GM12892 (cell line): ENCODE measurements at regions not wholly inside any gene's neighbourhood (a gene's known extent, or its start where the extent isn't known, plus 50 kb on each side); places are given as distances from the start of the nearest gene placed in this dataset.
"Not testable (repeated sequence)": the region's sequence is repeated elsewhere in the genome, so short reads cannot be mapped to it uniquely, and the experiment has no call there.

Experiments used
- DNase-seq: peaks from one replicate; pipeline ENCODE4 v3.0.0; 2011; ENCODE audit not compliant: insufficient read length
- FAIRE-seq: peaks from 2 replicates; lab custom pipeline; 2011; peaks lifted over from hg19 to GRCh38; lab: Jason Lieb, UNC
- POLR2A ChIP-seq: IDR thresholded peaks from 2 replicates; pipeline ENCODE4 v1.6.1; 2011; ENCODE audit warnings: low read depth, low read length, control low read depth
- POLR2AphosphoS5 ChIP-seq: IDR thresholded peaks from 2 replicates; pipeline ENCODE4 v1.6.1; 2011; ENCODE audit warnings: low read depth, low read length, control low read depth
- TAF1 ChIP-seq: IDR thresholded peaks from 2 replicates; pipeline ENCODE4 v1.6.1; 2011; ENCODE audit warnings: low read depth, mild to moderate bottlenecking, control low read depth, low read length, borderline replicate concordance

GRCh38 chr5:63233911-63234310 is 655.3 kb downstream of the LRRC70 start:
- FAIRE-seq (no peak), DNase-seq (no peak)
- no peak for TF ChIP-seq TAF1
- TF ChIP-seq POLR2A, result no peak
- no peak for TF ChIP-seq POLR2AphosphoS5

- no peak for DNase-seq
- TF ChIP-seq POLR2A (no peak), POLR2AphosphoS5 (no peak), TAF1 (no peak)
- FAIRE-seq, result no peak
Measured at GRCh38 chr5:63233361-63233760, 654.7 kb downstream of the LRRC70 start.

GRCh38 chr5:63230754-63231153 is 652.1 kb downstream of the LRRC70 start:
- TF ChIP-seq POLR2AphosphoS5 (no peak), POLR2A (no peak), TAF1 (no peak)
- DNase-seq, result no peak
- FAIRE-seq, result no peak

GRCh38 chr5:63228154-63228553 is 649.5 kb downstream of the LRRC70 start:
- no peak for DNase-seq
- FAIRE-seq, result no peak
- TF ChIP-seq TAF1 (no peak), POLR2AphosphoS5 (no peak), POLR2A (no peak)

- no peak for FAIRE-seq
- TF ChIP-seq TAF1 (no peak), POLR2AphosphoS5 (no peak), POLR2A (no peak)
- DNase-seq, result no peak
Measured at GRCh38 chr5:63220244-63220643, 641.6 kb downstream of the LRRC70 start.

GRCh38 chr5:63217422-63217821 is 638.8 kb downstream of the LRRC70 start:
- TF ChIP-seq TAF1 (no peak), POLR2A (no peak), POLR2AphosphoS5 (no peak)
- no peak for FAIRE-seq
- no peak for DNase-seq

GRCh38 chr5:63213256-63213655 is 634.6 kb downstream of the LRRC70 start:
- TF ChIP-seq POLR2AphosphoS5 (no peak), POLR2A (no peak), TAF1 (no peak)
- DNase-seq, result no peak
- no peak for FAIRE-seq

GRCh38 chr5:63211448-63212132 is 633.0 kb downstream of the LRRC70 start:
- no peak for TF ChIP-seq POLR2AphosphoS5
- DNase-seq (no peak), FAIRE-seq (no peak)

- no peak for DNase-seq
- TF ChIP-seq POLR2AphosphoS5, result no peak
- TF ChIP-seq TAF1, result no peak
- TF ChIP-seq POLR2A, result no peak
- FAIRE-seq, result no peak
Measured at GRCh38 chr5:63205976-63206375, 627.4 kb downstream of the LRRC70 start.

GRCh38 chr5:63201738-63202137 is 623.1 kb downstream of the LRRC70 start:
- no peak for DNase-seq
- no peak for FAIRE-seq
- no peak for TF ChIP-seq POLR2AphosphoS5
- no peak for TF ChIP-seq POLR2A
- no peak for TF ChIP-seq TAF1

- FAIRE-seq (no peak), DNase-seq (no peak)
- TF ChIP-seq TAF1 (no peak), POLR2AphosphoS5 (no peak), POLR2A (no peak)
Measured at GRCh38 chr5:63194126-63194525, 615.5 kb downstream of the LRRC70 start.

- DNase-seq, FAIRE-seq: not testable (repeated sequence)
Measured at GRCh38 chr5:63180190-63180589, 601.6 kb downstream of the LRRC70 start.

GRCh38 chr5:63175850-63176249 is 597.2 kb downstream of the LRRC70 start:
- DNase-seq, result no peak
- no peak for TF ChIP-seq TAF1
- TF ChIP-seq POLR2AphosphoS5, result no peak
- no peak for TF ChIP-seq POLR2A
- FAIRE-seq, result no peak
